ENCODE measurements at regions not wholly inside any gene's neighbourhood (a gene's known extent, or its start where the extent isn't known, plus 50 kb on each side); places are given as distances from the start of the nearest gene placed in this dataset.

DNA sequence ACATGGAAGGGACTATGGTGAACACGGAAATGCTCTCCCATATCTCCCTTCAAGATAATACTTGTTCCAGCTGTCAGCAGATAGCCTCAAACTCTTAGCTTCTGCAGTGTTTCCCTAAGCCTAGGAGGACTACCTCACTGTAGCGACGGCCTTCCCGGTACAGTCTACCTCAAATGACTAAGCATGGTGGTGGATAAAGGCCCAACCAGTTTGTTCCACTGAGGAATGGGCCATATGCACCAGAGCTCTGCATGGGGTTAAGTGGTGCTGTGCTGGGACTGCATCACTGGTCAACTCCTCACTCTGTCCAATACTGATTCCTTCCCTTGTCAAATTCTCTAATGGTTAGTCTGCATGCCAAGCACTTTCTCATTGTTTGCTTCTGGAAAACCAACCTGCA is 119.6 kb upstream of the GNPDA2 start:
- TF ChIP-seq, protein P1, sequence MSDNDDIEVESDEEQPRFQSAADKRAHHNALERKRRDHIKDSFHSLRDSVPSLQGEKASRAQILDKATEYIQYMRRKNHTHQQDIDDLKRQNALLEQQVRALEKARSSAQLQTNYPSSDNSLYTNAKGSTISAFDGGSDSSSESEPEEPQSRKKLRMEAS (IDR thresholded peaks at IDR 0.05; ENCODE audit: low read depth, low read length) = no peak
- TF ChIP-seq POLR2A (IDR thresholded peaks at IDR 0.05; ENCODE audit: extremely low read depth, insufficient read length) = no peak

Data from NB4 (cell line).